ENCODE measurements at regions not wholly inside any gene's neighbourhood (a gene's known extent, or its start where the extent isn't known, plus 50 kb on each side); places are given as distances from the start of the nearest gene placed in this dataset.

GRCh38 chr15:31158858-31159569 lies 57.5 kb upstream of the TRPM1 start:
- TF ChIP-seq CTCF (tag by site-specific recombination; IDR thresholded peaks at IDR 0.05) (no peak), ZBTB10 (tag by site-specific recombination; IDR thresholded peaks at IDR 0.05) (no peak), PRDM10 (tag by site-specific recombination; IDR thresholded peaks at IDR 0.05) (no peak), ZNF600 (tag by site-specific recombination; IDR thresholded peaks at IDR 0.05) (no peak), MYNN (tag by site-specific recombination; IDR thresholded peaks at IDR 0.05; ENCODE audit: borderline replicate concordance) (no peak)
